Keratinocyte (primary cell): ENCODE measurements at regions not wholly inside any gene's neighbourhood (a gene's known extent, or its start where the extent isn't known, plus 50 kb on each side); places are given as distances from the start of the nearest gene placed in this dataset.

ENCODE experiments used
- DNase-seq: peaks from one replicate; pipeline ENCODE4 v3.0.0-alpha.2; 2011; ENCODE audit warnings: low read depth, missing footprints, low spot score
- FAIRE-seq: peaks from 2 replicates; lab custom pipeline; 2011; peaks lifted over from hg19 to GRCh38; lab: Jason Lieb, UNC
- H2AFZ ChIP-seq: 2 replicates; pipeline ENCODE4 v1.6.0; 2012; ENCODE audit warnings: low read length, control low read depth, inconsistent platforms; ENCODE audit not compliant: control insufficient read depth
- H3K27ac ChIP-seq: 2 replicates; pipeline ENCODE4 v1.5.1; 2011; ENCODE audit warnings: low read length; ENCODE audit not compliant: control insufficient read depth, insufficient read depth
- H3K27me3 ChIP-seq: 3 replicates; pipeline ENCODE4 v1.6.0; 2011; ENCODE audit warnings: low read length; ENCODE audit not compliant: control insufficient read depth, insufficient read depth; ENCODE audit errors: extremely low read depth
- H3K36me3 ChIP-seq, 2 experiments: 2 replicates in 1 of 2; 3 replicates in 1 of 2; pipeline ENCODE4 v1.5.1; 2011; ENCODE audit warnings: low read length in 2 of 2, mild to moderate bottlenecking in 1 of 2; ENCODE audit not compliant: control insufficient read depth in 2 of 2, insufficient read depth in 2 of 2; ENCODE audit errors: extremely low read depth in 1 of 2
- H3K4me1 ChIP-seq: 3 replicates; pipeline ENCODE4 v1.5.1; 2011; ENCODE audit warnings: low read length; ENCODE audit not compliant: control insufficient read depth, insufficient read depth; ENCODE audit errors: extremely low read depth
- H3K4me2 ChIP-seq: 3 replicates; pipeline ENCODE4 v1.6.0; 2011; ENCODE audit warnings: low read depth, low read length; ENCODE audit not compliant: control insufficient read depth, insufficient read depth; ENCODE audit errors: extremely low read depth
- H3K4me3 ChIP-seq, 3 experiments: fragments of 200-600 bp in 1 of 3; sonication (generic) in 1 of 3; 2 replicates in 2 of 3; 3 replicates in 1 of 3; pipeline ENCODE4 v1.5.1; 2011 to 2016; ENCODE audit warnings: low read length in 3 of 3, mild to moderate bottlenecking in 3 of 3, control low read depth in 2 of 3, inconsistent platforms in 1 of 3, low read depth in 1 of 3, mixed read lengths in 1 of 3, mixed run types in 1 of 3, moderate library complexity in 1 of 3; ENCODE audit not compliant: control insufficient read depth in 2 of 3, insufficient read depth in 2 of 3; ENCODE audit errors: extremely low read depth in 1 of 3
- H3K79me2 ChIP-seq: 2 replicates; pipeline ENCODE4 v1.6.0; 2012; ENCODE audit warnings: low read length; ENCODE audit not compliant: control insufficient read depth, insufficient read depth
- H3K9ac ChIP-seq: 3 replicates; pipeline ENCODE4 v1.6.0; 2011; ENCODE audit warnings: low read length; ENCODE audit not compliant: control insufficient read depth, insufficient read depth; ENCODE audit errors: extremely low read depth
- H3K9me1 ChIP-seq: 3 replicates; pipeline ENCODE4 v1.6.0; 2011; ENCODE audit warnings: low read length; ENCODE audit not compliant: control insufficient read depth, insufficient read depth; ENCODE audit errors: extremely low read depth
- H3K9me3 ChIP-seq: 2 replicates; pipeline ENCODE4 v1.5.1; 2012; ENCODE audit warnings: low read depth, low read length; ENCODE audit not compliant: control insufficient read depth
- H4K20me1 ChIP-seq: 3 replicates; pipeline ENCODE4 v1.6.0; 2011; ENCODE audit warnings: low read length; ENCODE audit not compliant: control insufficient read depth, insufficient read depth; ENCODE audit errors: extremely low read depth
- EZH2 ChIP-seq: IDR thresholded peaks from one replicate; pipeline ENCODE4 v1.6.1; 2012; ENCODE audit warnings: inconsistent platforms, mild to moderate bottlenecking, low read length, moderate library complexity
- dilution Hi-C: fragments of 300-500 bp; cut with MboI; formaldehyde crosslinking; loops from one replicate; pipeline ENCODE4 v1.7.0; 2020; ENCODE audit warnings: low sequenced_read_pairs; ENCODE audit not compliant: extremely low pct_ligation_motif_present
- TF ChIP-seq, protein P1 (sequence below), 3 experiments: IDR thresholded peaks in 1 of 3; conservative IDR thresholded peaks in 1 of 3; optimal IDR thresholded peaks in 1 of 3; 2 replicates in 2 of 3; 3 replicates in 1 of 3; pipeline versions ENCODE3 to v1.5.1; 2011; ENCODE audit warnings: low read length in 3 of 3, mild to moderate bottlenecking in 3 of 3, moderate library complexity in 2 of 3, control low read depth in 1 of 3, inconsistent platforms in 1 of 3; ENCODE audit not compliant: insufficient read depth in 2 of 3; ENCODE audit errors: extremely low read depth in 1 of 3

DNA sequence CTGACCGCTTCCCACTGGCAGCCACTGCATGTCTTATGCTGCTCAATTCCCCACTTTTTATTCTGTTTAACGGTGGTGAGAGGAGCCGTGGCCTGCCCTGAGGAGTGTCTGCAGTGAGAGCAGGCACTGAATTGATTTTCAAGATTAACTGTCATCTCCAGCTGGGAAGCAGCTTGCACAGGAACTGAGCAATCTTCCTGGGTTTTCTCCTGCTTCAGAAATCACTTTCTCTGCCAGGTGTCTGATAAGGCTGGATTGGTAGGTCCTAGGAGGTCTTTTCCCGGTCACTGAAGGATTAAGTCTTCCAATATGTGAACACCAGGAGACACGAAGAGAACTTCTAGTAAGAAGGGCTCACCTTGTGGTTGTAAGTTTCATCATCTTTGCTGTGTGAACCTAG is 181.1 kb upstream of the RAD23B start:
- no peak for FAIRE-seq

DNA sequence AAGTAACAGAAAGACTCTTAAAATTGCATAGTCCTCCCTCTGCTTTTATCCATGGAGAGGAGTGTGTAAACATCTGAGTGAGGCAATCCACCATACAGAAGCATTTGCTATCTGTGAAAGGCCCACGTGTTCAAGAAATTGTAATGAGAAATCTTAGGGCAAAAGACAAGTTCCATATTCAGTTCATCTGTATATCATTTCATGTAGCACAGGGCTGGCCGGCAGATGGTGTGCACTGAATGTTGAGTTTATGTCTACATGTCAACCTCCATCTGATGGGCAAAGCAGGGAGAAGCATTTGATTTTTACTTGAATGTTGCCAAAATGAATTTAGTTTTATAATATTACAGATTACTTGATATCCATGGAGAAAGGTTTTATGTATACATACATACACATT is 179.5 kb upstream of the RAD23B start:
- H3K79me2 ChIP-seq, result no peaks in the 10 kb centered on the region
- no peaks in the 10 kb centered on the region for H3K9me3 ChIP-seq
- H3K4me2 ChIP-seq, result no peak overlapping the region
- no peak for TF ChIP-seq EZH2
- TF ChIP-seq, protein P1, sequence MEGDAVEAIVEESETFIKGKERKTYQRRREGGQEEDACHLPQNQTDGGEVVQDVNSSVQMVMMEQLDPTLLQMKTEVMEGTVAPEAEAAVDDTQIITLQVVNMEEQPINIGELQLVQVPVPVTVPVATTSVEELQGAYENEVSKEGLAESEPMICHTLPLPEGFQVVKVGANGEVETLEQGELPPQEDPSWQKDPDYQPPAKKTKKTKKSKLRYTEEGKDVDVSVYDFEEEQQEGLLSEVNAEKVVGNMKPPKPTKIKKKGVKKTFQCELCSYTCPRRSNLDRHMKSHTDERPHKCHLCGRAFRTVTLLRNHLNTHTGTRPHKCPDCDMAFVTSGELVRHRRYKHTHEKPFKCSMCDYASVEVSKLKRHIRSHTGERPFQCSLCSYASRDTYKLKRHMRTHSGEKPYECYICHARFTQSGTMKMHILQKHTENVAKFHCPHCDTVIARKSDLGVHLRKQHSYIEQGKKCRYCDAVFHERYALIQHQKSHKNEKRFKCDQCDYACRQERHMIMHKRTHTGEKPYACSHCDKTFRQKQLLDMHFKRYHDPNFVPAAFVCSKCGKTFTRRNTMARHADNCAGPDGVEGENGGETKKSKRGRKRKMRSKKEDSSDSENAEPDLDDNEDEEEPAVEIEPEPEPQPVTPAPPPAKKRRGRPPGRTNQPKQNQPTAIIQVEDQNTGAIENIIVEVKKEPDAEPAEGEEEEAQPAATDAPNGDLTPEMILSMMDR (optimal IDR thresholded peaks at IDR 0.05 in 1 of 3, IDR thresholded peaks at IDR 0.05 in 1 of 3, conservative IDR thresholded peaks at IDR 0.05 in 1 of 3; ENCODE audit: extremely low read depth in 1 of 3, insufficient read depth in 2 of 3, low read length in 3 of 3), result no peak
- dilution Hi-C loops, result no loop called here
- H2AFZ ChIP-seq, result no peak overlapping the region
- H3K9ac ChIP-seq, result no peak overlapping the region
- peaks cover 8% of the 10 kb centered on the region for H3K27me3 ChIP-seq
- H3K27ac ChIP-seq, result no peak overlapping the region
- H3K4me1 ChIP-seq, result no peaks in the 10 kb centered on the region
- H3K4me3 ChIP-seq, result no peak overlapping the region
- no peak for FAIRE-seq
- H3K9me1 ChIP-seq, result no peaks in the 10 kb centered on the region
- H4K20me1 ChIP-seq, result no peaks in the 10 kb centered on the region
- no peaks in the 10 kb centered on the region for H3K36me3 ChIP-seq
- DNase-seq, result no peak

More for the DNA sequence above, 181.1 kb upstream of the RAD23B start:
- no peak for TF ChIP-seq EZH2
- TF ChIP-seq, protein P1 (optimal IDR thresholded peaks at IDR 0.05 in 1 of 3, IDR thresholded peaks at IDR 0.05 in 1 of 3, conservative IDR thresholded peaks at IDR 0.05 in 1 of 3; ENCODE audit: extremely low read depth in 1 of 3, insufficient read depth in 2 of 3, low read length in 3 of 3), result no peak
- no peak for DNase-seq
- Histone ChIP-seq H3K36me3 (no peaks in the 10 kb centered on the region), H3K9me3 (no peaks in the 10 kb centered on the region), H4K20me1 (no peaks in the 10 kb centered on the region), H3K79me2 (no peaks in the 10 kb centered on the region), H3K4me1 (no peaks in the 10 kb centered on the region), H3K9me1 (no peaks in the 10 kb centered on the region), H3K4me2 (no peak overlapping the region), H3K4me3 (no peak overlapping the region), H3K27ac (no peak overlapping the region), H3K27me3 (peaks cover 8% of the 10 kb centered on the region), H2AFZ (no peak overlapping the region), H3K9ac (no peak overlapping the region)
- dilution Hi-C loops, result no loop called here
